ELF-1 (cell line): ENCODE measurements at regions not wholly inside any gene's neighbourhood (a gene's known extent, or its start where the extent isn't known, plus 50 kb on each side); places are given as distances from the start of the nearest gene placed in this dataset.

ENCODE experiments used
- DNase-seq: peaks from one replicate; pipeline ENCODE4 v3.0.0-alpha.2; 2016; ENCODE audit warnings: low read depth, low spot score

- no peak for DNase-seq
Measured at GRCh38 chr13:107765724-107766401, 449.5 kb downstream of the LIG4 start.

GRCh38 chr13:107764046-107764445, 451.3 kb downstream of the LIG4 start:
- no peak for DNase-seq

DNA sequence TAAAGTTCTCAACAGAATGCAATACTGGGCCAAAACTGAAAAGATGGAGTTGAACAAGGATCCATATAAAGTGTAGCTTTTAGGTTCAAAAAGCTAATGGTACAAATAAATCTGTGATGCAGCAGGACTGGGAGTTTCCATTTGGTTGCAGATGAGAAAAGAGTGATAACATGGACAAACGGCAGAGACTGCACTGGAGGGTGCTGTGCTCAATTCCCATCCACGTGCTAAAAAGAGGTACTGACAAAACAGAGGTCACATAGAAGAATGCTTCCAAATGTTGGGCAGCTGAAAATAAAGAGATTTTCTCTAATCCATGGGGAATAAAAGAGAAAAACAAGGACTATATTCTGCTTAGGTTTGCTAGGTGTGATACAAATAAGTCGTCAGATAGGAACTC, 461.6 kb downstream of the LIG4 start:
- DNase-seq = no peak

DNA sequence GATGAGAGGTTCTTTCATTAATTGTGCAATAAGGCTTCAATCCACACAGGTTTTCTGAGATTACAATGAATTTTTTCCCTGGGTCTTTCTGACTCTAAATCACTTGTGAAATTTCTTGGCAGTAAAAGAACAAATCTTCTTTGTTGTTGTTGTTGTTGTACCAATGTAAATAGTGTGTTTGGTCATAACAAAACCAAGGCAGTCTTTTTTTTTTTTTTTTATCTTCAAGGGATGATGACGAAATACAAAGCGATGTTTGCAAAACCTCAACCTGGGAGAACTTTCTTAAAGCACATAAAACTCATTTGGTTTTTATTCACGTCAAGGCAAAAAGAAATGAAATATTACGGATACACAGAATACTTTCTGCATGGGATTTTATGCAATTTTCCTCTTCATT, 462.0 kb downstream of the LIG4 start:
- DNase-seq = no peak

DNA sequence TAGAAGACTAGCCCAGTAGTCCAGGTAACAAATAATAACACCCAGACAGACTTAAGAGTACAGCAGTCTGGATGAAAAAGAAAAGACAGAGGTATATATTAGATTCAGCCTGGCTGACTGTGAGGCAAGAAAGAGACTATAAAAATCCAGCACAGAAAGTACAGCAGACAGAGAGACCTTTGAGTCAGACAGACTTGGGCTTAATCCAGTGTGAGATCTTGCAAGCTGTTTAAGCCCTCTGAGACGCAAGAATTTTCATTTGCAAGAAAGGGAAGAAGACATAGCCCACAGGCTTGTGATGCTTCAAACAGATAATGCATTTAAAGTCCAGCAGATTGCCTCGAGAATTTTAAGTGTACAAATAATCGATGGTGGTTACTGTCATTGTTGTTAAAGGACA, 471.4 kb downstream of the LIG4 start:
- DNase-seq = no peak

- no peak for DNase-seq
Measured at GRCh38 chr13:107743526-107743925, 471.8 kb downstream of the LIG4 start.

- no peak for DNase-seq
Measured at GRCh38 chr13:107743100-107743499, 472.2 kb downstream of the LIG4 start.

DNA sequence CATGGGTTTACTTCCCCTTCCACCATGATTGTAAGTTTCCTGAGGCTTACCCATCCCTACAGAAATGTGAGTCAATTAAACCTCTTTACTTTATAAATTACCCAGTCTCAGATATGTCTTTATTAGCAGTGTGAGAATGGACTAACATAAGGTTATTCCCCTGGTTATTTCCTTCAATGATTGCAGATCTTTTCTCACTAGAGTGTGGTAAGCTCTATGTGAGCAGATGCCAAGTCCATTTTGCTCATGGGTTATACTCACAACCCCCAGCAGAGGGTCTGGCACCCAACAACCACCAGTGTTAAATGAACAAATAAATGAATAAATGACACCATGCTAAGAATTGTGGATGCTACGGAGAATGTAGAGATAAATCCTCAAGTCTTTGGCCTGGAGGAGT, 472.8 kb downstream of the LIG4 start:
- no peak for DNase-seq

GRCh38 chr13:107738004-107738403, 477.3 kb downstream of the LIG4 start:
- DNase-seq = no peak

GRCh38 chr13:107736731-107737130, 478.6 kb downstream of the LIG4 start:
- DNase-seq = no peak

DNA sequence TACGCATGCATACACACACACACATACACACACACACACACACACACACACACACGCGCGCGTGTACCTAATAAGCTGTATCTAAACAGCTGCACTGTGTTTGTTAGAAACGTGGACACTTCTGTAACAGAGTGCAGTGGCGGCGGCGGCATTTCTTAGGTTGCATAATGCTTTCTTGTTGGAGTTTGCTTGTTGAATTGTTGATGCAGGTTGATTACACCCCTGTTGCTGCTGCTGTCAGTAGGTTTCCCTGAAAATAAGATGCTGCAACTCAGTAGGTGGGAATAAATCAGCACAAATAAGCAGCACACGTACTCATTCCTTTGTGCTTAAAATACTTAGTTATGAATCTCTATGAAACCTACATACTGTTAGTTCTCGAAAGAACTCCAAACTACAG, 479.2 kb downstream of the LIG4 start:
- DNase-seq = no peak

GRCh38 chr13:107734891-107735625, 480.3 kb downstream of the LIG4 start:
- DNase-seq = no peak

GRCh38 chr13:107733276-107733675, 482.1 kb downstream of the LIG4 start:
- DNase-seq = no peak

- no peak for DNase-seq
Measured at GRCh38 chr13:107730813-107731212, 484.5 kb downstream of the LIG4 start.

GRCh38 chr13:107721125-107721869, 494.0 kb downstream of the LIG4 start:
- DNase-seq = no peak

DNA sequence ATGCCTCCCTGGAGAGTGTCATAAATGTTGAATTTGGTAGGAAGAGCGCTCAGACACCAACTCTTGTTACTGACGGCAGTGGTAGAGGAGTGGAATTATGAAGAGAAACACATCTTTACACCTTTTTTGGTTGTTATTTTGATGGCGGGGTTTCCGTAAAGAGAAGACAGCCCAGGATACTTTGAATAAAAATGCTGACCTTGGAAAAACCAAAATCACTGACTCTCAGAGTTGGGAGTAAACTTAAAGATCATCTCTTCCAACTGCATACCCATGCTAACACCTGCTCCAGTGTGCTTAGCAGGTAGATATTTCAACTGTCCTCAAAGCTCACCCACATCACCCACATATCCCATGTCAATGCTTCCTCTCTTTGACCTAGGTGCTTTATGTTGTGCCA, 498.6 kb downstream of the LIG4 start:
- no peak for DNase-seq

DNA sequence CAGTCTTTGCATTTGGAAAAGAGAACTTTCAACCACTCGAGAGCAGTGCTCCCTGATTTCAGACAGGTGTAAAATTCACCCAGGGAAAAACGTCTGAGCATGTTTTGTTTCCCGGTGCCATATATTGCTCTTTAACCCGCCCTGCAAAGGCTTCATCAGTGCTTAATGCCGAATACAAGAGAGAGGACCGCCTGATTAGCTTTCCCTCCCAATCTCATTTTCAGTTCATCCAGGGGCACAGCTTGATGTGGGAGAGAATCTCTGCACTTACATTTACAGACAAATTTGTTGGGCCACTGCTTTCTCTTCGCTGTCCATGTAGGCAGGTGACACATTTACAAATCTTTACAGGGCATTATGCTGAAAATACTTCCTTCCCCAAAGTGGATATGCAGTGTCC, 499.1 kb downstream of the LIG4 start:
- no peak for DNase-seq

GRCh38 chr13:107715496-107715895, 499.8 kb downstream of the LIG4 start:
- no peak for DNase-seq

DNA sequence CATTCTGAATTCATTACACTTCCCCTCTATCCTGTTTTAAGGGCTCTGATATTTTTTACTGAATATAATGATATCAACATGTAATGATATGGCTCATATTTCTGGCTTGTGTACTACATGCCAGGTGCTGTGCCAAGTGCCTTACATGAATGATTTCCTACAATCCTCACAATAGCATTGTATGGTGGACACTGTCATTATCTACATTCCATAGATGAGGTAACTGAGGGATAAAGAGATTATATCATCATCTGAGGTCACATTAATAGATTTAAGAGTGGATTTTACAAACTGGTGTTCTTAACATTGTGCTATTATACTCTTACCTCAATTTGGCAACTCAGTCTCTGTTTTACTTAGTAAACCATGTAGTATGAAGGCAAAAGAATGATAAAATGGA, 502.0 kb downstream of the LIG4 start:
- DNase-seq = no peak

DNA sequence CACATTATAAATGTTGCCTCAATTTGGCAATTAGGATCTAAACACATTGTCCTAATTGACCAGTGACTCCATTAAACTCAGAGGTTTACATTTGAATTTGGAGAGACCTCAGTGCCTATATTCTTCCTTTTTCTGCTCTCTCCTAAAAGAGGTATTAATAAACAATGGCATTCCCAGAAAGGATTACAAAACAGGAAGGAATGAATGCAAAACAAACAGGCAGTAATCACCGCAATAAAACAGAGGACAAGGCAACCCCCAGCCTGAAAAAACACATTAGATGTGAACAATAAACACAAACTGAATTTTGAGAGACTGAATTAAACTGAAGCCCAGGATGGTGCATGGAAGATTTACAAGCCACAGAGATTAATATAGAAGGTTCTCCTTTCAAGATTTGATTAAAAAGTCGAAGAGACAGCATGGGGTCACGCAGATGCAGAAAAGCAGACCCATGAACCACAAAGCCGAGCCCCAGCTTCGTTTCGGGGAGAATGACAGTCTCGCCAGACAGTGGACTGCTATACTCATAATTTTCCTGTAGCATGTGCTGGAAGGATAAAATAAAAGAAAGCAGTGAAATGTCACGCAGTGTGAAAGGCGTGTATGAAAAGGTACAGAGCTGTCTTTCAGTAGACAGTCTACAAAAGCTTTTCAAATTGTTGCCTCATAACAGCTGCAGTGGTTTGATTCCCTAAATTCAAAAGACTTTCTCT, 503.0 kb downstream of the LIG4 start:
- no peak for DNase-seq

- DNase-seq = no peak
Measured at GRCh38 chr13:107690181-107690580, 525.2 kb downstream of the LIG4 start.

DNA sequence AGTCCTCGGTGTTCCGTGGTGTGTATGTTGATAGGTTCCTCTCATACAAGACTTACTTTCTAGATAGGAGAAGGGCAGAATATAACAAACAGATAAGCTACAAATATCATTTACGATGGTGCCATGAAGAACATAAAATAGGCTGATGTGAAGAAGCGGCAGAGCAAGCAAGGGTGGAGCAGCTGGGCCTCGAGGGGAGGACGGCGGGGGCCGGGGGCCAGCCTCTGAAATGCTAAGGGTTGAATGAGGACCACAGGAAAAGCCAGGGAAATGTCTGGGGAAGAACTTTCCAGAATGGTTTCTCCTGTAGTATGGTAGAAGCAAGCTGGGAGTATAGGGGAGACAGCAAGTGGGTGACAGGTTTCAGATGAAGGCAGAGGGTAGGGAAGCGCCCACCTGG, 529.5 kb downstream of the LIG4 start:
- no peak for DNase-seq
